Transverse colon (tissue), 4 donors: ENCODE measurements at regions not wholly inside any gene's neighbourhood (a gene's known extent, or its start where the extent isn't known, plus 50 kb on each side); places are given as distances from the start of the nearest gene placed in this dataset.

Source experiments
- CTCF ChIP-seq, 5 experiments: fragments of 200-600 bp in 3 of 5; fragments of 450-650 bp in 2 of 5; sonication (generic) in 3 of 5; IDR thresholded peaks; 1 replicate in 2 of 5; 2 replicates in 3 of 5; pipeline ENCODE4 v1.5.1; 2016 to 2017; ENCODE audit warnings: antibody characterized with exemption in 5 of 5, inconsistent platforms in 3 of 5, mild to moderate bottlenecking in 2 of 5, moderate library complexity in 1 of 5
- EP300 ChIP-seq: sonication (generic); formaldehyde crosslinking; IDR thresholded peaks from one replicate; pipeline ENCODE4 v1.6.1; 2017; ENCODE audit warnings: antibody characterized with exemption, low read depth
- POLR2A ChIP-seq: fragments of 450-650 bp; IDR thresholded peaks from one replicate; pipeline ENCODE4 v1.6.1; 2016; ENCODE audit warnings: antibody characterized with exemption, mild to moderate bottlenecking, moderate library complexity
- POLR2AphosphoS5 ChIP-seq, 3 donors: sonication (generic); formaldehyde crosslinking; IDR thresholded peaks; one replicate each; pipeline ENCODE4 v1.6.1; 2016; ENCODE audit warnings: antibody characterized with exemption in 3 of 3

- TF ChIP-seq POLR2AphosphoS5 (IDR thresholded peaks at IDR 0.05) (no peak), POLR2A (no peak), EP300 (no peak), CTCF (IDR thresholded peaks at IDR 0.05) (no peak)
Observed at GRCh38 chr2:114157057-114157385, 267.1 kb downstream of the ACTR3 start.
